Fibroblast of skin of abdomen (primary cell): ENCODE measurements at regions not wholly inside any gene's neighbourhood (a gene's known extent, or its start where the extent isn't known, plus 50 kb on each side); places are given as distances from the start of the nearest gene placed in this dataset.
"Not testable (repeated sequence)": the region's sequence is repeated elsewhere in the genome, so short reads cannot be mapped to it uniquely, and the experiment has no call there.

Experiments
- DNase-seq: peaks from one replicate; pipeline ENCODE4 v3.0.0-alpha.2; 2013

- DNase-seq: no peak
Measured at GRCh38 chr16:59030923-59031485, 296.9 kb upstream of the GOT2 start.

DNA sequence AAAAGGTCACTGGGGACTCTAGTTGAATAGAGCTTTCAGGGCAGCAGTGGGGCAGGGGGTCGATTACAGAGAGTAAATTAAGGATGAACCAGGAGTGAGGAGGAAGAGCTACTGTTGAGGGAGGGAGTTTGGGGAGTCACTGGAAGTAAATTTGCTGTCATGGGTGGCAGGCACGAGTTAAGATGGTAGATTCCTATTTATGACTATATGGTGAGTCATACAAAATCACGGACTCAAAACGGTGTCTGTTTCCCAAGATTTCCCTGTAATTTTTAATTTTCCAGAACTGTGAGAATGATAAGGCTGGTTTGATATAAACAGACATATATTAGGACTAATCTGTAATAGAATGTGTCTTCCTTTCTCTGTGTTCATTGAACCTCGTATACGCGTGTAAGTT lies 287.6 kb upstream of the GOT2 start:
- peak; percentile 19 for DNase-seq

- DNase-seq: no peak
Measured at GRCh38 chr16:59013930-59014329, 279.8 kb upstream of the GOT2 start.

DNA sequence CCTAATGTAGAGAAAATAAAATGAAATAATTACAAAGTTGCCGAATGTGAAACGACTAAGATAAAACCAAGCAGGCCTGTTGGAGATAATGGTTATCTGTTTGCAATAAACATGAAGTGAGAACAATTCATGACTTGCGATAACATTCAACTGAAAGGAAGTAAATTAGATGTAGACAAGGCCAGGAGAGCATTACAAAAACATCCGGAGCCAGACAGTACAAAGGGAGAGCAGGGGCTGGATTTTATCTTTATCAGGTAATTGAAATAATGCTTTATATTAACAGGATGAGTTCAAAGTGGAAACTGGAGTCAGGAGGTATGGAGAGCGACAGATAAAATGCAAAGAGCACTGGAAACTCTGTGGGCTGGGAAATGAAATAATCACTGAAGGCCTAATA lies 265.6 kb upstream of the GOT2 start:
- no peak for DNase-seq

DNA sequence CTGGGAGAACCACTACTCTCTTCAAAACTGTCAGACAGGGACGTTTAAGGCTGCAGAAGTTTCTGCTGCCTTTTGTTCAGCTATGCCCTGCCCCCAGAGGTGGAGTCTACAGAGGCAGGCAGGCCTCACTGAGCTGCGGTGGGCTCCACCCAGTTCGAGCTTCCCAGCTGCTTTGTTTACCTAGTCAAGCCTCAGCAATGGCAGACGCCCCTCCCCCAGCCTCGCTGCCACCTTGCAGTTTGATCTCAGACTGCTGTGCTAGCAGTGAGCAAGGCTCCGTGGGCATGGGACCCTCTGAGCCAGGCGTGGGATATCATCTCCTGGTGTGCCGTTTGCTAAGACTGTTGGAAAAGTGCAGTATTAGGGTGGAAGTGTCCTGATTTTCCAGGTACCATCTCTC lies 258.6 kb upstream of the GOT2 start:
- not testable (repeated sequence) for DNase-seq

GRCh38 chr16:58983181-58983965 lies 249.3 kb upstream of the GOT2 start:
- DNase-seq: not testable (repeated sequence)

DNA sequence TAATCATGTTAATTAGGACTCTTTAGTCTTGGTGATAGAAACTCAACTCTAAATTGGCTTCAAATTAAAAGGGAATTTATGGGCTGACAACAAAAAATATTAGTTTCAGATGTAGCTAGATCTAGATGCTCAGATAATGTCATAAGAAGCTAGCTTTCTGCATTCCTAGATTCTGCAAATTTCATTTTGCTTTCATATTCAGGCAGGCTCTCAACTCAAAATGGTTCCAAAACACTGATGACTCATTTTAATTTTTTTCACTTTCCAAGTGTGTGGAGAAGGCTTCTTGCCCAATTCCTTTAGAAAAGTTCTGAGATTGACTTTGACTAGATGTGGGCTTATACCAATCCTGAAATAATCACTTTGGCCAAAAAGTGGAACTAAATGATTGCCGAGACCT lies 236.7 kb upstream of the GOT2 start:
- DNase-seq: peak; percentile 60

DNA sequence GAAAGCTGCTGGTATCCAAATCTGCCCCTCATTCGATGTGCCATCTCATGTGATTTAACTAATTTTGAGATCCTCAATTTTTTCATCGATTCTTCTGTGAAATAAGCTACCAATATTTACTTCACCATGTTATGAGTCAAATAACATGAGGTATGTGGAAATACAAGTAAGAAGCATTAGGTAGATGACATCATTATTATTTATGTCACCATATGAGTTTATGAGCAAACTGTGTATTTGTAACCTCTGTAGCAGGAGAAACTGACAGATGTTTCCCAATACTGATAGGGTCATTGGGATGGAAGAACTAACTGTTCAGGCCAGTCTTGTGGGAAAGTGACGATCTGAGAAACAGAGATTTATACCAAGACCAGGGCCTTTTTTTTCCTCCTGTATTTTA lies 229.4 kb upstream of the GOT2 start:
- DNase-seq: no peak

DNA sequence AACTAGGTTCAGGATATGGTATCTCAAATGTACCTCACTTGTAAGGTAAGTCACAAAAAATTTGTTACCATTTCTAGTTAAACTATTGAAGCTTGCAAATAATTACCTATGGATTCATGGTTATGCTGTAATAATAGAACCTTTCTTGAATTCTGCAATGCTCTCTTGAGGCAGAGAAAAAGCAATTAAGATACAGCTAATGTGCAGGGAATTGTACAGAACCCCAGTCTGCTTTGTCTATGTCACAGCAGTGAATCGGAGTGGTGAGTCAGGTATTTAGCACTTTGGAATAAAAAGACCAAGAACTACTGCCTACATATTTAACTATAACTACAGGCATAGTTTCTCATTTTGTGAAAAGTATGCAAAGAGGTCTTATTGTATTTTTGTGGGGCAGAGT lies 228.7 kb upstream of the GOT2 start:
- DNase-seq: no peak

DNA sequence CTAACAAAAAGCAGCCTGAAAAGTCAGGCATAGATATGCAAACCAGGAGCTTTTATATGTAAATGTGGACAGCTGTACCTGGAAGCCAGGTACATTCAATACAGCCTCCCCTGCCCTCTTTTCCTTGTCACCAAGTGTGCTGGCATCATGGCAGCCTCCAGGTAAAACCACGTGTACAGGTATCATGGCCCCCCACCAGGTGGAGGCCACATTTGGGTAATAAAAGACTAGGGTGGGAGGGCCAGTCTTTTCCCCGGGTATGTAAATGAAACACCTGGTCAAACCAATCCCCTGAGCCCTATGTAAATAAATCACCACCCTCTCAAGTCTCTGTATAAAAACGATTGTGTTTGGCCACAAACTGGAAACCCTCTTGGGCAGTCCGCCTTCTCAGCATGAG lies 226.4 kb upstream of the GOT2 start:
- no peak for DNase-seq

GRCh38 chr16:58960034-58960433 lies 225.9 kb upstream of the GOT2 start:
- DNase-seq: no peak

- no peak for DNase-seq
Measured at GRCh38 chr16:58958749-58959148, 224.6 kb upstream of the GOT2 start.

DNA sequence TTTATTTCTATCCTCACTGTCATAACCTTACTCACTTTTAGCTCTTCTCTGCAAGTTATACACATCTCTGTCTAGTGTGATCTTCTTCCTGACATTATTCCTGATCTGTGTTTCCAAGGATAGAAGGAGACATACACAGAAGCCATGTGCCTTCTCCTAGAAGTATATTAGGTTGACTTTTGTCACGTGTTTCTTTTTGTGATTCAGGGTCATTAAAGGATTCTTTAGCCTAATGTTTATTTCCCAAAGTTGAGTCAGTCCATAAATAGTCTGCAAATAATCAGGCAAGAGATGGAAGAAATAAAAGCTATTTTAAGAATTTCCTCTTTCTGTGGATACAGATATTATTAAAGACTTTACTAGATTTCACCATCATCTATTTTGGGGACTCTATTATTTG lies 214.1 kb upstream of the GOT2 start:
- no peak for DNase-seq

DNA sequence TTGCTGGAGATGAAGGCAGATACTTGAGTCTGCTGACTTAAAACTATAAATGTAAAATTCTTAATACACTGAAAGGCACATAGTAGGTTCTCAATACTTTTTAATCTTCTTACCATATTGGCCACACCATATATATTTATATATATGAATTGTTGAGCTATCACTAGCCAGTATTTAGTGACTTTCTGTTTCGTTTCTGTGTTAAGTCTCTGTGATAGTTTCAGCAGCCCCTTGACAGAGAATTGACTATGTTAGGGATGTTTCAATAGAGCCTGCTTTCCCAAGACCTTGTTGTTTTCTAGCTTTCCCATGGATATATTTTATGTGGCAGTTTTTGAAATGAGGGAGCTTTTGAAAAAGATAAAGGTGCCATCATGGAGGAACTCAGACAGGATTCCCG lies 206.5 kb upstream of the GOT2 start:
- no peak for DNase-seq

GRCh38 chr16:58938811-58939210 lies 204.7 kb upstream of the GOT2 start:
- no peak for DNase-seq

- DNase-seq: no peak
Measured at GRCh38 chr16:58937661-58938060, 203.5 kb upstream of the GOT2 start.

DNA sequence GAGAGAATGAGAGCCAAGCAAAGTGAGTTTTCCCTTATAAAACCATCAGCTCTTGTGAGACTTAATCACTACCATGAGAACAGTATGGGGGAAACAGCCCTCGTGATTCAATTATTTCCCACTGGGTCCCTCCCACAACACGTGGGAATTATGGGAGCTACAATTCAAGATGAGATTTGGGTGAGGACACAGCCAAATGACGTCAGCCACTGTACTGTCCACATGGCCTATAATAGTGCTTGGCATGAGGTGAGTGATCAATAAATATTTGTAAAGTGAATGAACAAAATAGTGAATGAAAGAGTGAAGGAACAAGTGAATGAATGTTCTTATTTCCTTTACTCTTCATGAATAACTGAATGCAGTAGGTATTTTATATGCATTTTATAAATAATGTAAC lies 199.1 kb upstream of the GOT2 start:
- no peak for DNase-seq

- DNase-seq: peak; percentile 46
Measured at GRCh38 chr16:58931436-58931835, 197.3 kb upstream of the GOT2 start.

DNA sequence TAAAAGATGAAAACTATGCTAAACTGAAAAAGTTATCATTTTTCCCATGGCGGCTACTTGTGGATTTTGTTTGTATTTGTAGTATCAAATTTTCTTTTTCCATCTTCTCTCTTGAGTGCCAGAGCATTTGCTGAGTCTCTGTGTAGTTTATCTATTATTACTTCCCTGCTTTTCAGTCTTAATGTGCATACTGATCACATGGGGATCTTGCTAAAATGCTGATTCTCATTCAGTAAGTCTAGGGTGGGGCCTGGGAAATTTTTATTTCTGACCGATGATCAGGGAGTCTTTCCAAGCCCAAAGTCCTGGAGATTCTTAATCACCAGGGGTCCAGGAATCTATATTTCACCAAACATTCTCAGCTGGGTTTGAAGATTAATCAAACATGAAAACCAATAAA lies 189.0 kb upstream of the GOT2 start:
- DNase-seq: no peak

DNA sequence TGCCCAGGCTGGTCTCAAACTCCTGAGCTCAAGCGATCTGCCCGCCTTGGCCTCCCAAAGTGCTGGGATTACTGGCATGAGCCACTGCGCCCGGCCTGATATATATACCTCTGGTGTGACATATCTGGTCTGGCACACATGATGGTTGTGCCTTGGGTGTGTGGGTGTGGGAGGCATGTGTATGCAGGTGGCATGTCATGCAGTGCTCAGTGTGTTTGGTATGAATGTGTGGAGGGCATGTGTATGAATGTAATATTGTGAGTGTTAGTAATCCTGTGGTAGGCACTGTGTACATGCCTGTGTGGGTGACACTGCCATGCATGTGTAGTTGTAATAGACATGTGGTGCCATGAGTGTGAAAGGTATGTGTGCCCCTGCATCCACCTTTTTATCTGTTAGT lies 179.3 kb upstream of the GOT2 start:
- DNase-seq: no peak

DNA sequence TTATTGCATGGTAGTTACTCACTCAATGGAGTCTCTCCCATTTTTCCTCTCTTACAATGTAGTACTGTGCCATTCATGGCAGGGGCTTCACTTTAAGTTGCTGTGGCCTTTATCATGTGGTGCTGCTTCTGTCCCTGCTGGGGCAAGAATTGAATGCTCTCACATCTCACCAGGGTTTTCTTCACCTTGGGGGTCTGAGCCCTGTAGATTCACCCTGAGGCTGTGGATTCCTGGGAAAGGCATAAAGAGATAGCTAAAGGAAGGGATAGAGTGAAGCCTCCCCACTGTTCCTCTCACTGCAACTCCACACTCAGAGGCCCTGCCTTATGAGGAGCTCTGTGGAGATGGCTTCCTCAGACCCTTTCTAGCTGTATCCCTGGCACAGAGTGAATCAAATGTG lies 178.5 kb upstream of the GOT2 start:
- DNase-seq: no peak

DNA sequence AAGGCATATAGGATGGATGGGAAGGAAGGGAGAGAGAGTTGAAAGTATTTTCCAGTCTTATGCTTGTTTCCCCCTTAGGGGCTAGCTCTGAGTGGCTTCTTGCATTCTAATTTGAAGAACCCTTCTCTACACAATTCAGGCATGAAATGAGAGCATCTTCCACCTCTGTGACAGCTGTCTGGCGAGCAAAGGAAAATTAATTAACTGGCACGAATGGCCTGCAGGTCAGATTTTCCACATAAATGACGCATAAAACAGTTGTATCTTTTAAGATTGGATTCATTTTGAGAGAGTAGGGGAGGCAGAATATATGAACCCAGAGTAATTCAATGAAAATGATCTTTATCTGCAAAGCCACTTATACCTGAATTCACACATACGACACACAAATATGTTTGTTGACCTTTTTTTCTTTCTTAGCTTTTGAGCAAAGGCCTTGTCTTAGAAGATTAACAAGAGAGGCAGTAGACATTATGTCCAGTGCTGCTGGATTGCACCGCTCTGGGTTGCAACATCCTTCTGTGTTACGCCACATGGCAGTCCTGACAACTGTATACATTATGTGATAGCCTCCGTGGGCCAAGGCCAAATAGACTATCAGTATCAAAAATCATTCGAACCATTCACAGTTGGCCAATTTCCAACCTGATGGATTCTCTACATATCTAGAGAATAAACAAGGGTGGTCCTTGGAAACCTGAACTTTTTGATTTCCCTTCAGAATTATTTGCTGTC lies 173.0 kb upstream of the GOT2 start:
- DNase-seq: no peak

DNA sequence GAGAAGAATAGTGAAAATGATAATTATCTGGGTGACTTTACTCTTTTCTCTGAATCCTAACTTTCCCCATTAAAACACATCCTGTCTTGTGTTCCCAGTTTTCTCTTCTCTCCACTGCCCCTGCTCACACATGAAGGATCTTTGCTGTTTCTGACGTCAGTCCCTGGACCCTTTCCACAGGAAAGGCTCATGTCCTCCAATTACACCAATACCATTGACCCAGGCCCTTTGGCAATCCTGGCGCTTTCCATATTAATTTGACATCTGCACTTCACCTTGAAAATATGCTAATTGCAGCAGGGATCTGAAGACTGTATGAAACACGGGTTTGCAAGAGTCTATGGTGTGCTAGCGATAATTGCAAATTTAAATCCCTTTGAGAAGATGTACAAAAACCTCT lies 170.2 kb upstream of the GOT2 start:
- no peak for DNase-seq

DNA sequence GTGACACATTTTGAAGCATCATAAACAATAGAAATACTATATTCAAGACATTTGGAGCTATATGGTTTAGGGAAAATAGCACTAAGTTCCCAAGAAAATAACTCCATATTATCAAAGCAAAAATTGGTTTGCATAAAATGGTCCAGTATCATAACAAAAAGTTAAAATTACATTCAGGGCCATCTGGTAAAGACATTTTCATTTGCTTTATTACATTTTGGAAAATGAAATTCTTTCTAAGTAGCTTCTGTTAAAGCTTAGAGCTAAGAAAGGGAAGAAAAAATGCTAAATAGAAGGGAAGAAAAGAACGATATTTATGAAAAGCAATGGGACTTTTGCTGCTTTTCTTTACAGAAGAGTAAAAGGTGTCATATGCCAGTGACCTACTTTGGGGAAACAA lies 155.4 kb upstream of the GOT2 start:
- no peak for DNase-seq
